GM10266 (cell line): ENCODE measurements at regions not wholly inside any gene's neighbourhood (a gene's known extent, or its start where the extent isn't known, plus 50 kb on each side); places are given as distances from the start of the nearest gene placed in this dataset.

Source experiments
- DNase-seq: peaks from one replicate; pipeline ENCODE4 v3.0.0; 2012; ENCODE audit errors: extremely low spot score
- CTCF ChIP-seq: IDR thresholded peaks from 2 replicates; pipeline ENCODE4 v1.5.1; 2012; ENCODE audit warnings: mild to moderate bottlenecking, low read depth; ENCODE audit not compliant: control insufficient read depth, insufficient read depth; ENCODE audit errors: missing control alignments

- no peak for TF ChIP-seq CTCF
Observed at GRCh38 chr9:129317179-129318011, 139.3 kb upstream of the IER5L start.

DNA sequence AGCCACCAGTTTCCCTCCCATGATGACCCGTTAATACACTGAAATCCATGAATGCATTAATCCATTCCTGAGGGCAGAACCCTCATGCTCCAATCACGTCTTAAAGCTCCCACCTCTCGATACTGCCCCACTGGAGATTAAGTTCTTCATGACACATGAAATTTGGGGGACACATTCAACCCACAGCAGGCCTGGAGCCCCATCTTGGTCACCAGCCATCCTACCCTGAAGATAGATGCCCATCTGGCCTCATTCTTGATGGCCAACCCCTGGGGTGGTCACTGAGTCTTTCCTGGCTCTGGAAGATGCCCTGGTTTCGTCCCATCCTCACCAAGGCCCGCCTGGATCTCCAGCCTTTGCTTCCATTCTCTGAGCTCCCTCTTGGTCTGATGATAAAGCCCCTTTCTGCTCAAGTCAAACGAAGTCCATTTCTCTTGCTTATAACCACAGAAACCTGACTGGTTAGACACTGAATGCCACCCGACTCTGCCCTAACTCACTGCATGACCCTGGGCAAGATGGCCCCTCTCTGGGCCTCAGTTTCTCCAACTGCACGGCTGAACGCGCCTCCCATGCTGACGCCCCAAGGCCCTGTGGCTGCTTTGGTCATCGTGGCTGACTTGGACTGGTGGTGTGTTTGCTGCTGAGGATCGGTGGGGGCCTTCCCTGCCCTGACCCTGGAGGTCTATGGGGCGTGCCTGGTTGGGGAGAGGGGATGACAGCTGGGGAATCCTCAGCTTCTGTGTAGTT is 138.4 kb upstream of the IER5L start:
- no peak for TF ChIP-seq CTCF
- peak; percentile 7 for DNase-seq

More at GRCh38 chr9:129317179-129318011, 139.3 kb upstream of the IER5L start:
- DNase-seq, result peak; percentile 15

GRCh38 chr9:129313331-129313955 is 135.4 kb upstream of the IER5L start:
- no peak for DNase-seq
- no peak for TF ChIP-seq CTCF

DNA sequence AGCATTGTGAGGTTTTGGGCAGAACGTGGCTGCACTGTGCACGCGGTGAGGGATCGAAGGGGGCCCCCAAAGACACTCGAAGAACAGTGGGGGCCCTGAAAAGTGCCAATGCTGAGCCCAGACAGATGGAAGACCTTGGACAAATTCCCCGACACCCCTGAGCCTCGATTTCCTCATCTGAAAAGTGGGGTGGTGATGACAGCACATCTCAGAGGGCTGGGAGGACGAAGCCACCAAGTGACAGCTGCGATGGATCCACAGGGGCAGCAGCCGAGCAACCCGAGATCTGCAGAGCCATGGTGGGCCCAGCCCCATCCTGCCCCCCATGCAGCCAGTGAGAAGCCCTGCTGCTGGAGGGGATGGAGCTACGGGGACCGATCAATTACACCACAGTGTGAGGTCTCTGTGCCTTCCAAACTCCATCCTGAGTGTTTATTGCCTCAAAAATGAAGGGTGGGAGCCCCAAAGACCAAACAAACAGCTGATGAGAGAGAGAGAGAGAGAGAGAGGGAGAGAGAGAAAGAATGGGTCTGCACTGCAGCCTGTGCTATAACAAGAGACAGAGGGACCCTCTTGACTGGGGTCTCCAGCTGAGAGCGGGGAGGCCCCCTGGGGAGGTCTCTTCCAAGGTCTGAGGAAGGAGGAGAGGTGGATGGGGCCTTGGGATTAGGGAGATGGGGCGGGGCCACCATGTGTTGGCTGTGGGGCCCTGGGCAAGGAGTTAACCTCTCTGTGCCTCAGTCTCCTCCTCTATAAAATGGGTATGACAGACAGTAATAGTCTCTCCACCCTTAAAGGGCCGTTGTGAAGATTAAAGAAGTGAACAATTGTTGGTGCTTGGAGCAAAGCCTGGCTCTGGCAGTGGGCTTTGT is 134.4 kb upstream of the IER5L start:
- DNase-seq, result no peak
- TF ChIP-seq CTCF, result no peak

DNA sequence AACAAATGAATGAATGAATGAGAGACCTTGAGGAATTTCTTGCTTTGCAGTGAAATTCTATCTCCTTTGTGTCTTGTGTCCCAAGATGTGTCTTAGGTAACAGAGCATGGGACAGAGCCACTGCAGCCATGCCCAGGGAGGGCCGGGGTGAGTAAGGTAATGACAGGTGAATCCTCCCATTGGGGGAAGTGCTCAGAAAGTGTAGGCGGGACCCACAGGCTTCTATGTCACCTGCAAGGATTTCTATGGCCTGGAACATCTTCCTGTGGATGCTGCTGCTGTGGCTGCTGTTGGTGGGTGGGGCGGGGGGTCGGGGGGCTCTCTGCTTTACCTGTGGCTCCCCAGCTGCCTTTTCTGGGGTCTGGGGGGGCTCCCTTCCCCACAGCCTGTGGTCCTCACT is 133.6 kb upstream of the IER5L start:
- no peak for TF ChIP-seq CTCF
- DNase-seq, result no peak

- DNase-seq, result no peak
- TF ChIP-seq CTCF, result no peak
Observed at GRCh38 chr9:129310666-129311350, 132.7 kb upstream of the IER5L start.
